ENCODE measurements at regions not wholly inside any gene's neighbourhood (a gene's known extent, or its start where the extent isn't known, plus 50 kb on each side); places are given as distances from the start of the nearest gene placed in this dataset.

DNA sequence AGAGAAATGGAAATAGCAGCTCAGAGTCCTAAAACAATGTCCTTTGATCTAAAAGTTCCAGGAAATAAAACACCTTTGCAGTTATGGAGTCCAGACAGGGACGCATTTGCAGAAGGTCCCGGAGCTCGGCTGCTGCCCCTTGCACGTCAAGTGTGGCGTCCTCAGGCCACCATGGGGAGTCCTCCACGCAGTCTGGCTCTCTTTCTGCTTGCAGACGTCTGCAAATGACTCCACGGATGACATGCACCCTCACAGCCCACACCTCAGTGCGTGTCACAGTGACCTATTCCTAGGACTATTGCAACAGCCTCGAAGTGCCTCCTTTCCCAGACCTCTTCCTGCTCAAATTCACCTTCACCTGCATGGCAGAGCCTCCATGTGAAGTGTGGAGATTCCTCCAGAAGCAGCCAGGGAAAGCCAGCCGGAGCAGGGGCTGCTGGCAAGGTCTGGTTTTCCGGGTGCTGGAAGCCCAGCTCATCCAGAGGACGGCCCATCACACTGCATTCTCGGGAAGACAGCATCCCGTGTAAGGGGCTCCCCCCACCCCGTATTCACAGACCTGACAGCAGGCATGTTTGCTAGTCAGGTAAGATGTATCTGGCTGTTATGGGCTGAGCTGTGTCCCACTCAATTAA is 137.7 kb downstream of the ASB1 start:
- no peaks in the 10 kb centered on the region for H3K27me3 ChIP-seq (ENCODE audit: insufficient read depth, poor library complexity, severe bottlenecking)
- no peak overlapping the region for H3K27ac ChIP-seq (replicated peaks)
- H3K4me3 ChIP-seq (replicated peaks; ENCODE audit: insufficient read depth, low read length): no peak overlapping the region
- TF ChIP-seq SPI1 (IDR thresholded peaks at IDR 0.05; ENCODE audit: borderline replicate concordance, low read depth) (no peak), GABPA (IDR thresholded peaks at IDR 0.05; ENCODE audit: low read depth) (no peak), POLR2AphosphoS5 (IDR thresholded peaks at IDR 0.05; ENCODE audit: low read depth) (no peak)
- TF ChIP-seq, protein P1, sequence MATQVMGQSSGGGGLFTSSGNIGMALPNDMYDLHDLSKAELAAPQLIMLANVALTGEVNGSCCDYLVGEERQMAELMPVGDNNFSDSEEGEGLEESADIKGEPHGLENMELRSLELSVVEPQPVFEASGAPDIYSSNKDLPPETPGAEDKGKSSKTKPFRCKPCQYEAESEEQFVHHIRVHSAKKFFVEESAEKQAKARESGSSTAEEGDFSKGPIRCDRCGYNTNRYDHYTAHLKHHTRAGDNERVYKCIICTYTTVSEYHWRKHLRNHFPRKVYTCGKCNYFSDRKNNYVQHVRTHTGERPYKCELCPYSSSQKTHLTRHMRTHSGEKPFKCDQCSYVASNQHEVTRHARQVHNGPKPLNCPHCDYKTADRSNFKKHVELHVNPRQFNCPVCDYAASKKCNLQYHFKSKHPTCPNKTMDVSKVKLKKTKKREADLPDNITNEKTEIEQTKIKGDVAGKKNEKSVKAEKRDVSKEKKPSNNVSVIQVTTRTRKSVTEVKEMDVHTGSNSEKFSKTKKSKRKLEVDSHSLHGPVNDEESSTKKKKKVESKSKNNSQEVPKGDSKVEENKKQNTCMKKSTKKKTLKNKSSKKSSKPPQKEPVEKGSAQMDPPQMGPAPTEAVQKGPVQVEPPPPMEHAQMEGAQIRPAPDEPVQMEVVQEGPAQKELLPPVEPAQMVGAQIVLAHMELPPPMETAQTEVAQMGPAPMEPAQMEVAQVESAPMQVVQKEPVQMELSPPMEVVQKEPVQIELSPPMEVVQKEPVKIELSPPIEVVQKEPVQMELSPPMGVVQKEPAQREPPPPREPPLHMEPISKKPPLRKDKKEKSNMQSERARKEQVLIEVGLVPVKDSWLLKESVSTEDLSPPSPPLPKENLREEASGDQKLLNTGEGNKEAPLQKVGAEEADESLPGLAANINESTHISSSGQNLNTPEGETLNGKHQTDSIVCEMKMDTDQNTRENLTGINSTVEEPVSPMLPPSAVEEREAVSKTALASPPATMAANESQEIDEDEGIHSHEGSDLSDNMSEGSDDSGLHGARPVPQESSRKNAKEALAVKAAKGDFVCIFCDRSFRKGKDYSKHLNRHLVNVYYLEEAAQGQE (IDR thresholded peaks at IDR 0.05; ENCODE audit: insufficient replicate concordance, low read depth): no peak
- TF ChIP-seq, protein P2, sequence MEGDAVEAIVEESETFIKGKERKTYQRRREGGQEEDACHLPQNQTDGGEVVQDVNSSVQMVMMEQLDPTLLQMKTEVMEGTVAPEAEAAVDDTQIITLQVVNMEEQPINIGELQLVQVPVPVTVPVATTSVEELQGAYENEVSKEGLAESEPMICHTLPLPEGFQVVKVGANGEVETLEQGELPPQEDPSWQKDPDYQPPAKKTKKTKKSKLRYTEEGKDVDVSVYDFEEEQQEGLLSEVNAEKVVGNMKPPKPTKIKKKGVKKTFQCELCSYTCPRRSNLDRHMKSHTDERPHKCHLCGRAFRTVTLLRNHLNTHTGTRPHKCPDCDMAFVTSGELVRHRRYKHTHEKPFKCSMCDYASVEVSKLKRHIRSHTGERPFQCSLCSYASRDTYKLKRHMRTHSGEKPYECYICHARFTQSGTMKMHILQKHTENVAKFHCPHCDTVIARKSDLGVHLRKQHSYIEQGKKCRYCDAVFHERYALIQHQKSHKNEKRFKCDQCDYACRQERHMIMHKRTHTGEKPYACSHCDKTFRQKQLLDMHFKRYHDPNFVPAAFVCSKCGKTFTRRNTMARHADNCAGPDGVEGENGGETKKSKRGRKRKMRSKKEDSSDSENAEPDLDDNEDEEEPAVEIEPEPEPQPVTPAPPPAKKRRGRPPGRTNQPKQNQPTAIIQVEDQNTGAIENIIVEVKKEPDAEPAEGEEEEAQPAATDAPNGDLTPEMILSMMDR (IDR thresholded peaks at IDR 0.05; ENCODE audit: insufficient read depth, low read length): no peak
- no peak for DNase-seq (ENCODE audit: low read depth in 1 of 2, low spot score in 1 of 2)

DNA sequence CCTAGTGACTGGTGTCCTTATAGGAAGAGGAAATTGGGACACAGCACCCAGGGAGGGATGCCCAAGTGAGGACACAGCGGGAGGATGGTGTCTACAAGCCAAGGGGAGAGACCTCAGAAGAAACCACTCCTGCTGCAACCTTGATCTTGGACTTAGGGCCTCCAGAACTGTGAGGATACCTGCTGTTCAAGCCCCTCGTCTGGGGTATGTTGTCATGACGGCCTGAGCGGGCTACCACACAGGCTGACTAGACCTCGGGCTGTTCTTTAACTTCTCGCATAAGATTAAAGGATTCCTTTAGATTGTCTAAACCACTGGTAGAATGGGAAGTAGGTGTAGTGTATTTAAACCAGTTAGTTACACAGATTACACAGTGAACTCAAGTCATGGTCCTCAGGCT is 138.3 kb downstream of the ASB1 start:
- no peaks in the 10 kb centered on the region for H3K27me3 ChIP-seq (ENCODE audit: insufficient read depth, poor library complexity, severe bottlenecking)

DNA sequence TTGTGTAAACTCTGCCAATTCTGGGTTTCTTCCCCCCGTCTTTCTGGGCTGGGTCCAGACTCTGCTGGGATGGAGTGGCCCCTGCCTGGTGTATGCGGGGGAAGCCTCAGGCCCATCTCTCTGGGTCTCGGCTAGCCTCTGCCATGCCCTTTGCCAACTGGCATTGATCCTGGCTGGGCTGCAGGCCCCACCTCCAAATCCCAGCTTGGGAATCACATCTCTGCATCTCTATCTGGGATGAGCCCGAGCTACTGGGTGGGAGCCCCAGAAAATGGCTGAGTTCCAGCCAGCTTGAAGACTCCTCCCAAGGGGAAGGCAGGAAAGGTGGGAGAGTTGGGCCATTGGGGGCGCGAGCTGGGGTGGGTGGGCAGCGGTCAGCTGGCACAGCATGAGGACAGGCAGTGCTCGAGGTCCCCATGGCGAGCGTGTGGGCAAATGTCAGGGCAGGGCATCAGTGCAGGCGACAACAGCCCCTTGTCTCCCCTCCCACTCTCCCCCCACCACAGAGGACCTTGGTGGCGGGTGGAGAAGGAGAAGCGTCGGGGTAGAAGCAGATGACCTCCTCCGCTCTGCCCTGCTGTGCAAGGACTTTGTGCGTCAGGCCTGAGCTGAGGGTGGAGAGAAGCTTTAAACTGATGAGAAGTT is 139.4 kb downstream of the ASB1 start:
- Histone ChIP-seq H3K27ac (replicated peaks) (no peak overlapping the region), H3K4me3 (replicated peaks; ENCODE audit: insufficient read depth, low read length) (no peak overlapping the region), H3K27me3 (ENCODE audit: insufficient read depth, poor library complexity, severe bottlenecking) (no peaks in the 10 kb centered on the region)
- DNase-seq (ENCODE audit: low read depth in 1 of 2, low spot score in 1 of 2): no peak
- no peak for TF ChIP-seq POLR2AphosphoS5 (IDR thresholded peaks at IDR 0.05; ENCODE audit: low read depth)
- TF ChIP-seq, protein P2 (IDR thresholded peaks at IDR 0.05; ENCODE audit: insufficient read depth, low read length): no peak
- no peak for TF ChIP-seq SPI1 (IDR thresholded peaks at IDR 0.05; ENCODE audit: borderline replicate concordance, low read depth)
- TF ChIP-seq, protein P1 (IDR thresholded peaks at IDR 0.05; ENCODE audit: insufficient replicate concordance, low read depth): no peak
- TF ChIP-seq GABPA (IDR thresholded peaks at IDR 0.05; ENCODE audit: low read depth): no peak

More for the DNA sequence above, 138.3 kb downstream of the ASB1 start:
- TF ChIP-seq GABPA (IDR thresholded peaks at IDR 0.05; ENCODE audit: low read depth): no peak
- TF ChIP-seq, protein P2 (IDR thresholded peaks at IDR 0.05; ENCODE audit: insufficient read depth, low read length): no peak
- TF ChIP-seq SPI1 (IDR thresholded peaks at IDR 0.05; ENCODE audit: borderline replicate concordance, low read depth): no peak
- TF ChIP-seq, protein P1 (IDR thresholded peaks at IDR 0.05; ENCODE audit: insufficient replicate concordance, low read depth): no peak
- no peak for TF ChIP-seq POLR2AphosphoS5 (IDR thresholded peaks at IDR 0.05; ENCODE audit: low read depth)
- DNase-seq (ENCODE audit: low read depth in 1 of 2, low spot score in 1 of 2): no peak
- no peak overlapping the region for H3K27ac ChIP-seq (replicated peaks)
- no peak overlapping the region for H3K4me3 ChIP-seq (replicated peaks; ENCODE audit: insufficient read depth, low read length)

All from HL-60 (cell line).